T-helper 1 cell (primary cell): ENCODE measurements at regions not wholly inside any gene's neighbourhood (a gene's known extent, or its start where the extent isn't known, plus 50 kb on each side); places are given as distances from the start of the nearest gene placed in this dataset.
"Not testable (repeated sequence)": the region's sequence is repeated elsewhere in the genome, so short reads cannot be mapped to it uniquely, and the experiment has no call there.

Source experiments
- DNase-seq, 5 donors: peaks; one replicate each; pipeline ENCODE4 v3.0.0-alpha.2; 2012 to 2020

DNA sequence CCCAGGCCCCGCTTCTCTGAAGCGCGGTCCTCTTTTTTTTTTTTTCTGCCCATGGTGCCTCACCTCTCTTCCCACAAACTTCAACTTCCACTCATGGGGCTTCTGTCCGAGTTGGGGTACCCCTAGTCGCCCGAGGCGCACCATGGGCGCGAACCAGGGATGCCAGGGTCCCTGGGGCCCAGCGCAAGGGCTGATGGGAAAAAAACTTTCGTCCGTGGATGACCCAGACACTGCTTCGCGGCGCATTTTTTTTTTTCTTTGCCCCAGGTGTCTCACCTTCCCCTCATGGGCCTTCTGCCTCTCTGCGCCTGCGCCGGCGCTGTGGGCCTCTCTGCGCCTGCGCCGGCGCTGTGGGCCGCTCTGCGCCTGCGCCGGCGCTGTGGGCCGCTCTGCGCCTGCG, 1268.8 kb downstream of the FOXD4L5 start:
- DNase-seq, result not testable (repeated sequence)

DNA sequence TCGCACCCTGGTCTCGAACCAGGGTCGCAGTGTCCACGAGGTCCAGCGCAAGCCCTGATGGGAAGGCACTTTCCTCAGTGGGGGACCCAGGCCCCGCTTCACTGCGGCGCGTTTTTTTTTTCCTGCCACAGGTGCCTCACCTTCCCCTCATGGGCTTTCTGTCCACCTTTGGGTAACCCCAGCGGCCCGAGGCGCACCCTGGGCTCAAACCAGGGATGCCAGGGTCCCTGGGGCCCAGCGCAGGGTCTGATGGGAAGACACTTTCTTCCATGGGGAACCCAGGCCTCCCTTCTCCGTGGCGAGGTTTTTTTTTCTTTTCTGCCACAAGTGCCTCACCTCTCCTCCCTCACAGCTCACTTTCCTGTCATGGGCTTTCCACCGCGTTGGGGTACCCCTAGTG, 1269.9 kb downstream of the FOXD4L5 start:
- no peak for DNase-seq

- not testable (repeated sequence) for DNase-seq
Measured at GRCh38 chr9:64014386-64015091, 1270.5 kb downstream of the FOXD4L5 start.

DNA sequence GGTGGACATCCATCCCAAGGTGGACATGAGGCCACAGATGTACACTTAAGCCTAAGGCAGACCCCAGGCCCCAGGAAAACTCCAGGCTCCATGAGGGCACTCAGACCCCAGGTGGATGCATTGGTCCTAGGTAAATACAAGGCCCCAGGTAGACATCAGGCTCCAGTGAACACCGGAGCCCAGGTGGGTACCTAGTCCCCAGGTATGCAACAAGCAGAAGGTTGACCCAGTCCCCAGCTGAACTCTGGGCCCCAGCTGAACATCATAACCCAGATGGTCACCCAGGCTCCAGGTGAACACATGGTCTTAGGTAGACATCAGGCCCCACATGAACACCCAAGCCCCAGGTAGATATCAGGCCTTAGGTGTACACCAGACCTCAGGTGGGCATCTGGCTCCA, 1271.9 kb downstream of the FOXD4L5 start:
- DNase-seq, result not testable (repeated sequence)

GRCh38 chr9:64012014-64012413, 1273.0 kb downstream of the FOXD4L5 start:
- not testable (repeated sequence) for DNase-seq

- not testable (repeated sequence) for DNase-seq
Measured at GRCh38 chr9:63979741-63980140, 1305.3 kb downstream of the FOXD4L5 start.
